Thyroid gland (tissue), 4 donors: ENCODE measurements at regions not wholly inside any gene's neighbourhood (a gene's known extent, or its start where the extent isn't known, plus 50 kb on each side); places are given as distances from the start of the nearest gene placed in this dataset.

Source experiments
- DNase-seq, 2 donors: peaks; one replicate each; pipeline ENCODE4 v3.0.0-alpha.2; 2019
- H3K27ac ChIP-seq, 3 donors: fragments of 200-600 bp; sonication (generic); 1 replicate in 2 of 3; 2 replicates in 1 of 3; pipeline ENCODE4 v1.5.1; 2016 to 2019; ENCODE audit warnings: mild to moderate bottlenecking in 1 of 3, moderate library complexity in 1 of 3
- H3K27me3 ChIP-seq: fragments of 200-600 bp; sonication (generic); one replicate; pipeline ENCODE4 v1.5.1; 2019
- H3K36me3 ChIP-seq, 2 donors: fragments of 200-600 bp; sonication (generic); one replicate each; pipeline ENCODE4 v1.5.1; 2016 to 2019
- H3K4me1 ChIP-seq, 2 donors: fragments of 200-600 bp; sonication (generic); one replicate each; pipeline ENCODE4 v1.5.1; 2017 to 2019
- H3K4me3 ChIP-seq, 3 donors: fragments of 200-600 bp; sonication (generic); replicated peaks in 1 of 3; 1 replicate in 2 of 3; 2 replicates in 1 of 3; pipeline ENCODE4 v1.5.1; 2016; ENCODE audit warnings: mild to moderate bottlenecking in 1 of 3
- H3K9me3 ChIP-seq: fragments of 200-600 bp; sonication (generic); one replicate; pipeline ENCODE4 v1.5.1; 2017
- CTCF ChIP-seq, 6 experiments: fragments of 200-600 bp in 3 of 6; fragments of 450-650 bp in 3 of 6; sonication (generic) in 3 of 6; IDR thresholded peaks; one replicate each; pipeline ENCODE4 v1.5.1; 2016 to 2019; ENCODE audit warnings: antibody characterized with exemption in 6 of 6, mild to moderate bottlenecking in 2 of 6, inconsistent platforms in 1 of 6, moderate library complexity in 1 of 6
- POLR2A ChIP-seq, 2 donors: fragments of 450-650 bp; IDR thresholded peaks; one replicate each; pipeline ENCODE4 v1.6.1; 2017; ENCODE audit warnings: antibody characterized with exemption in 2 of 2, mild to moderate bottlenecking in 2 of 2, moderate library complexity in 1 of 2
- WGBS, 2 donors: methylation state at CpG; one replicate each; pipeline ENCODE4 v1.1.5; 2017; 5-methylcytosine and 5-hydroxymethylcytosine counted together
- intact Hi-C: fragments of 100-400 bp; cut with DNase I; formaldehyde crosslinking; loops from one replicate; pipeline ENCODE4 v1.15.1; 2023

- intact Hi-C loops: no loop called here
- 77 to 78% methylated on average over 11 of the region's 11 CpGs for WGBS, 2 donors
- TF ChIP-seq CTCF (IDR thresholded peaks at IDR 0.05) (no peak), POLR2A (IDR thresholded peaks at IDR 0.05) (no peak)
- no peak for DNase-seq
- Histone ChIP-seq H3K4me1 (no peaks in the 10 kb centered on the region), H3K27ac (no peak overlapping the region), H3K9me3 (no peaks in the 10 kb centered on the region), H3K36me3 (no peaks in the 10 kb centered on the region), H3K4me3 (no peak overlapping the region), H3K27me3 (no peaks in the 10 kb centered on the region)
Observed at GRCh38 chr2:241924069-241924908, 54.8 kb downstream of the RTP5 start.

- H3K27ac ChIP-seq: no peak overlapping the region
- H3K36me3 ChIP-seq: no peaks in the 10 kb centered on the region
- intact Hi-C loops: no loop called here
- TF ChIP-seq POLR2A (IDR thresholded peaks at IDR 0.05) (no peak), CTCF (IDR thresholded peaks at IDR 0.05) (no peak)
- WGBS, 2 donors: 95 to 97% methylated on average over 4 to 6 of the region's 7 CpGs
- H3K27me3 ChIP-seq: no peaks in the 10 kb centered on the region
- DNase-seq: no peak
- H3K4me1 ChIP-seq: no peaks in the 10 kb centered on the region
- H3K4me3 ChIP-seq: no peak overlapping the region
- H3K9me3 ChIP-seq: no peaks in the 10 kb centered on the region
Observed at GRCh38 chr2:241924909-241925250, 55.4 kb downstream of the RTP5 start.

GRCh38 chr2:241925277-241925676, 55.7 kb downstream of the RTP5 start:
- H3K9me3 ChIP-seq: no peaks in the 10 kb centered on the region
- H3K4me1 ChIP-seq: no peaks in the 10 kb centered on the region
- TF ChIP-seq POLR2A (IDR thresholded peaks at IDR 0.05) (no peak), CTCF (IDR thresholded peaks at IDR 0.05) (no peak)
- H3K27me3 ChIP-seq: no peaks in the 10 kb centered on the region
- H3K27ac ChIP-seq: no peak overlapping the region
- no peak for DNase-seq
- no peaks in the 10 kb centered on the region for H3K36me3 ChIP-seq
- intact Hi-C loops: no loop called here
- 88 to 90% methylated on average over 12 to 15 of the region's 15 CpGs for WGBS, 2 donors
- H3K4me3 ChIP-seq: no peak overlapping the region

- TF ChIP-seq CTCF (IDR thresholded peaks at IDR 0.05) (no peak), POLR2A (IDR thresholded peaks at IDR 0.05) (no peak)
- Histone ChIP-seq H3K4me3 (no peak overlapping the region), H3K9me3 (no peaks in the 10 kb centered on the region), H3K27me3 (no peaks in the 10 kb centered on the region), H3K27ac (no peak overlapping the region), H3K36me3 (no peaks in the 10 kb centered on the region), H3K4me1 (no peaks in the 10 kb centered on the region)
- no peak for DNase-seq
- intact Hi-C loops: no loop called here
- WGBS, 2 donors: 78 to 86% methylated on average over 20 to 21 of the region's 21 CpGs
Observed at GRCh38 chr2:241925821-241926441, 56.4 kb downstream of the RTP5 start.
